Fibroblast of lung (primary cell): ENCODE measurements at regions not wholly inside any gene's neighbourhood (a gene's known extent, or its start where the extent isn't known, plus 50 kb on each side); places are given as distances from the start of the nearest gene placed in this dataset.
A peak's percentile ranks its signal among the peaks of the same experiment; 100 is the strongest.

ENCODE experiments used
- DNase-seq, 2 donors: peaks; one replicate each; pipeline versions ENCODE4 v3.0.0 to v3.0.0-alpha.2; 2010; ENCODE audit warnings: low read depth in 2 of 2
- H2AFZ ChIP-seq: 2 replicates; pipeline ENCODE4 v1.5.1; 2012; ENCODE audit warnings: low read length, control low read depth, inconsistent platforms
- H3K27ac ChIP-seq: 2 replicates; pipeline ENCODE4 v1.5.1; 2011; ENCODE audit warnings: low read length, control low read depth; ENCODE audit not compliant: insufficient read depth
- H3K27me3 ChIP-seq: 2 replicates; pipeline ENCODE4 v1.5.1; 2011; ENCODE audit warnings: mild to moderate bottlenecking, low read length; ENCODE audit not compliant: control insufficient read depth, insufficient read depth
- H3K36me3 ChIP-seq: 2 replicates; pipeline ENCODE4 v1.5.1; 2011; ENCODE audit warnings: low read length; ENCODE audit not compliant: control insufficient read depth, insufficient read depth
- H3K4me1 ChIP-seq: 2 replicates; pipeline ENCODE4 v1.5.1; 2011; ENCODE audit warnings: low read length; ENCODE audit not compliant: control insufficient read depth, insufficient read depth; ENCODE audit errors: extremely low read depth
- H3K4me2 ChIP-seq: 2 replicates; pipeline ENCODE4 v1.5.1; 2011; ENCODE audit warnings: low read length, control low read depth; ENCODE audit not compliant: insufficient read depth; ENCODE audit errors: extremely low read depth
- H3K4me3 ChIP-seq, 4 experiments: fragments of 200-600 bp in 1 of 4; sonication (generic) in 1 of 4; replicated peaks in 1 of 4; 2 replicates each; pipeline ENCODE4 v1.5.1; 2011 to 2016; ENCODE audit warnings: low read length in 4 of 4, low read depth in 3 of 4, mild to moderate bottlenecking in 3 of 4, control low read depth in 2 of 4, inconsistent platforms in 1 of 4, mixed read lengths in 1 of 4; ENCODE audit not compliant: insufficient read depth in 1 of 4; ENCODE audit errors: control extremely low read depth in 1 of 4
- H3K79me2 ChIP-seq: 2 replicates; pipeline ENCODE4 v1.5.1; 2012; ENCODE audit warnings: mild to moderate bottlenecking, low read length, inconsistent platforms; ENCODE audit not compliant: control insufficient read depth, insufficient read depth
- H3K9ac ChIP-seq: 2 replicates; pipeline ENCODE4 v1.5.1; 2011; ENCODE audit warnings: mild to moderate bottlenecking, low read length, control low read depth; ENCODE audit not compliant: insufficient read depth
- H3K9me3 ChIP-seq: 2 replicates; pipeline ENCODE4 v1.5.1; 2012; ENCODE audit warnings: low read depth, low read length; ENCODE audit not compliant: control insufficient read depth, insufficient read depth
- H4K20me1 ChIP-seq: 2 replicates; pipeline ENCODE4 v1.5.1; 2011; ENCODE audit warnings: low read length; ENCODE audit not compliant: control insufficient read depth, insufficient read depth; ENCODE audit errors: extremely low read depth
- CTCF ChIP-seq, 2 donors: IDR thresholded peaks in 1 of 2; conservative IDR thresholded peaks in 1 of 2; 1 replicate in 1 of 2; 2 replicates in 1 of 2; pipeline ENCODE4 v1.5.1; 2011 to 2012; ENCODE audit warnings: low read length in 2 of 2, control low read depth in 1 of 2, inconsistent platforms in 1 of 2, low read depth in 1 of 2, mild to moderate bottlenecking in 1 of 2
- EZH2 ChIP-seq: IDR thresholded peaks from 2 replicates; pipeline ENCODE4 v1.5.1; 2012; ENCODE audit warnings: low read length, control low read depth, mild to moderate bottlenecking; ENCODE audit errors: missing control alignments

GRCh38 chr20:48295966-48296421, 510.7 kb upstream of the SULF2 start:
- Histone ChIP-seq H3K4me2 (no peak overlapping the region), H3K9me3 (no peaks in the 10 kb centered on the region), H3K79me2 (no peaks in the 10 kb centered on the region), H3K27ac (peak overlapping the region; percentile 65), H3K9ac (no peak overlapping the region), H3K36me3 (no peaks in the 10 kb centered on the region), H3K4me3 (no peak overlapping the region), H3K27me3 (no peaks in the 10 kb centered on the region), H4K20me1 (no peaks in the 10 kb centered on the region), H3K4me1 (peaks cover 20% of the 10 kb centered on the region), H2AFZ (peak overlapping the region; percentile 4)
- peak; percentile 33 to 81 for DNase-seq
- TF ChIP-seq EZH2 (no peak), CTCF (conservative IDR thresholded peaks at IDR 0.05 in 1 of 2, IDR thresholded peaks at IDR 0.05 in 1 of 2; ENCODE audit: low read depth in 1 of 2, low read length in 2 of 2) (no peak)

GRCh38 chr20:48295445-48295903, 510.2 kb upstream of the SULF2 start:
- H3K4me1 ChIP-seq: peaks cover 20% of the 10 kb centered on the region
- no peak overlapping the region for H3K4me2 ChIP-seq
- H3K4me3 ChIP-seq: no peak overlapping the region
- no peaks in the 10 kb centered on the region for H3K36me3 ChIP-seq
- no peak for TF ChIP-seq EZH2
- peak; percentile 8 to 24 for TF ChIP-seq CTCF (conservative IDR thresholded peaks at IDR 0.05 in 1 of 2, IDR thresholded peaks at IDR 0.05 in 1 of 2; ENCODE audit: low read depth in 1 of 2, low read length in 2 of 2)
- H3K9me3 ChIP-seq: no peaks in the 10 kb centered on the region
- H3K27ac ChIP-seq: peak overlapping the region; percentile 65
- H3K27me3 ChIP-seq: no peaks in the 10 kb centered on the region
- H3K9ac ChIP-seq: no peak overlapping the region
- no peaks in the 10 kb centered on the region for H4K20me1 ChIP-seq
- no peaks in the 10 kb centered on the region for H3K79me2 ChIP-seq
- DNase-seq: peak; percentile 87 to 98
- no peak overlapping the region for H2AFZ ChIP-seq

GRCh38 chr20:48294942-48295341, 509.7 kb upstream of the SULF2 start:
- Histone ChIP-seq H3K9me3 (no peaks in the 10 kb centered on the region), H3K4me3 (no peak overlapping the region), H3K4me2 (no peak overlapping the region), H3K27me3 (peaks cover 1% of the 10 kb centered on the region), H3K4me1 (peaks cover 20% of the 10 kb centered on the region), H2AFZ (no peak overlapping the region), H4K20me1 (no peaks in the 10 kb centered on the region), H3K9ac (no peak overlapping the region), H3K36me3 (no peaks in the 10 kb centered on the region), H3K27ac (peak overlapping the region; percentile 46), H3K79me2 (no peaks in the 10 kb centered on the region)
- TF ChIP-seq CTCF (conservative IDR thresholded peaks at IDR 0.05 in 1 of 2, IDR thresholded peaks at IDR 0.05 in 1 of 2; ENCODE audit: low read depth in 1 of 2, low read length in 2 of 2): no peak
- TF ChIP-seq EZH2: no peak
- DNase-seq: peak in 1 of 2 donors; percentile 17
